GM12873 (cell line): ENCODE measurements at regions not wholly inside any gene's neighbourhood (a gene's known extent, or its start where the extent isn't known, plus 50 kb on each side); places are given as distances from the start of the nearest gene placed in this dataset.

ENCODE experiments used
- CTCF ChIP-seq: IDR thresholded peaks from 2 replicates; pipeline ENCODE4 v1.5.1; 2012; ENCODE audit warnings: low read depth, mild to moderate bottlenecking, moderate library complexity, low read length, control low read depth; ENCODE audit not compliant: insufficient read depth; ENCODE audit errors: missing control alignments

GRCh38 chr22:47618180-47619010 is 855.9 kb downstream of the TBC1D22A start:
- TF ChIP-seq CTCF = no peak

DNA sequence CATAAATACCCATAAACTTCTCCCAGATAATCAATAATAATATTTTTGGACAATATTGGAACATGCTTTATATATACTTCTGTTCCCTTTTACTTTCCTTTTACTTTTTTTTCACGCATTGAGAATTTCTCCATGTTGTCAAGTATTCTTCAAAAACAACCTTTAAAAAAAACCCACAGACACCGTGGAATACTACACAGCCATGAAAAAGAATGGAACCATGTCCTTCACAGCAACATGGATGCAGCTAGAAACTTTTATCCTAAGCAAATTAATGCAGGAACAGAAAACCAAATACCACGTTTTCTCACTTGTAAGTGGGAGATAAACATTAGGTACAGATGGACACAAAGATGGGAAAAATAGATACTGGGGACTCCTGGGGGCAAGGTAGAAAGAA is 854.7 kb downstream of the TBC1D22A start:
- no peak for TF ChIP-seq CTCF

DNA sequence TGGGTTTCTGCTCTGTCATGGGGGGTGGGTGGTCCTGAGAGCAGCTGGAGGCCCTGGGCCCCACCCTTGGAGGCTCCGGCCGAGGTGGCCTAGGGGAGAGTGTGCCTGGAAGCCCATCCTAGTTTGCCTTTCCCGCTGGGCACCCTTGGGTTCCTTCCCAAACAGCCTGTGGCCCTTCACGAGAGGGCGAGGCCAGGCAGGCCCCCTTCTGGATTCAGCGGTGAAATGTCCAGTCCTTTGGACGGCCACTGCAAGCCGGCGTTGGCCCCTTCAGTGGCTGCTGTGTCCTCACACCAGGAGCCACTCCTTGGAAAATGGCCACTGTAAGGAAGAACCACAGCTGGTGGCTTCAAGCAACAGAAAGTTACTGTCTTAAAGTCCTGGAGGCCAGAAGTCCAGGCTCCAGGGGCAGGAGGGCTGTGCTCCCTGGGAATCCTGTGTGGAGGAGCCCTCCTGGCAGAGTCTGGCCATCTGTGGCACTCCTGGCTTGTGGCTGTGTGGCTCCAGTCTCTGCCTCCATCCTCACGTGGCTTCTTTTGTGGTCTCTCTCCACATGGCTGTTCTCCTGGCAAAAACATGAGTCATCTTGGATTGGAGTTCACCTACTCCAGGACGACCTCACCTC is 854.1 kb downstream of the TBC1D22A start:
- TF ChIP-seq CTCF = no peak

GRCh38 chr22:47615051-47615450 is 852.6 kb downstream of the TBC1D22A start:
- no peak for TF ChIP-seq CTCF

DNA sequence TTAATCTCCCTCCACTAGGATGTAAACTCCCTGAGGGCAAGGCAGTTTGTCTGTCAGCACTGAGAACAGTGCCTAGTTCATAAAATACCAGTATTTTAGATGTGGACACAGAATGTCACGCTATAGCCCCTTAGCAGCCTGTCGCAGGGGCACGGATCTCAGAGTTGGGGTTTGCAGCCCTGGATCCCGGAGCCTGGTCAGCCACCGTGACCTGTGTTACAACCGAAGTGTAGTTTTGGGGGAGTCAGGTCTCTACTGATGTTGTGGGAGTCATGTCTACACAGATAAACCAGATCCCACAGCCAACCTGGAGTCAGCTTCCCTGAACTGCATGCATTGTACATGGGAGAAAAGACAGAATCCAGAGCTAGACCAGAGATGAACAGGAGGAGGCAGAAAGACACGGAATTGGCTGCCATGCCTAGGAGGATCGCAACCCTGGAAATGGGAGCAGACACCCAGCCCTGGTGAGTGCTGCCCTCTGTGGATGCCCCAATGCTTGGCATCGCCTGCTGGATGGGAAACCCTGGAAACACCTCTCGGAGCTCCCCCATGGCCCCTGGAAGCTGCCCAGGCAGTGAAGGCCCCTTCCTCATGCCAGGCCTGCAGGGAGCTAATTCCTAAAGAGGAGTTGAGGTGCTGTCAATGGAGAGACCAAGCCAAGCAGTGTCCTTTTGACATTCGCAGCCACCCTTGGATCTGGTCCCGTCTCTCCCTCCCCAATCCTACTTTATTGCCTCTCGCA is 851.3 kb downstream of the TBC1D22A start:
- no peak for TF ChIP-seq CTCF

DNA sequence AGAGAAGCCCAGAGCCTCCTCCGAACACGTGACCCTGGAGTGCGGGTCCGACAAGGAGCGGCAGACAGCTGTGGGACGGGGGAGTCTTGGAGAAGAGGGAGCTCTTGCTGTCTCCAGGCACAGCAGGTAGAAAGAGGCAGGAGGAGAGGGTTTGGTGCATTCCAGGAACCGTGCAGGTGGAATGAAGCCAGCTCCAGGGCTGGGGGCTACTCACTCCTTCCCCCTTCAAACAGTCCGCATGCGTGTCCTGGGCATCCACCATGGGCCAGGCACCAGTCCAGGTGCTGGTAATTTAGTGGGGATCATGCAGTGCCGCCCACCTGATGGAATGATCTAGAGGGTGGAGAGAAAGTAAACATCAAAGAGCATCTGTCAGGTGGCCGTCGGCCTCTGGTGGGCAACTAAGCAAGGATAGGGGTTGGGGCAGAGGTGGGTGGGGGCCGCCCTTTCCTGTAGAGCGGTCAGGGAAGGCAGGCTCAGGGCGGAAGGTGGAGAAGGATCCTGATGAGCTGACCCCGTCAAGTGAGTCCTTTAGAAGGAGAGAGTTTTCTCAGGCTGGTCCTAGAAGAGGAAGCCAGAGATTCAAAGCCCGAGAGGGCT is 850.0 kb downstream of the TBC1D22A start:
- no peak for TF ChIP-seq CTCF

GRCh38 chr22:47610764-47611163 is 848.3 kb downstream of the TBC1D22A start:
- TF ChIP-seq CTCF = no peak
